ENCODE measurements at regions not wholly inside any gene's neighbourhood (a gene's known extent, or its start where the extent isn't known, plus 50 kb on each side); places are given as distances from the start of the nearest gene placed in this dataset.

DNA sequence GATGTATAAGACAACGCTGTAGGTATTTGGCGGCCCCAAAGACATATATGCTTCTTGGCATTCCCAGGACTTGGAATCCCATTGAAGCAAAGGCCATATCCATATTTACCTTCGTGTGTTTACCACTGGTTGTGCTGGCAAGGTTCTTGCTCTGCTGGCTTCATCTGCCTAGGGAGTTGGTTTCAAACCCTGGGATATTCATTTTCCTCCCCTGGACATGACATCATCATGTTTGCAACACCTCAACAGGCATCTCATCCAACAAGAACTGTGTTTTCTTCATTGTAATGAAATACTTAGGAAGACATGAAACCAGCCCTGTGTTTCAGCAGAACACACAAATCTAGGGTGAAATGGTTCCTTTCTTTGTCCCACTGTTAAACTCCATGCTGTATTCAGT is 77.9 kb upstream of the PHLPP1 start:
- Histone ChIP-seq H3K27ac (no peak overlapping the region), H3K4me1 (no peaks in the 10 kb centered on the region), H3K27me3 (no peaks in the 10 kb centered on the region), H3K4me3 (no peak overlapping the region), H3K9me3 (no peaks in the 10 kb centered on the region), H3K36me3 (no peaks in the 10 kb centered on the region)
- peak in 1 of 2 donors; percentile 20 for DNase-seq (ENCODE audit: low spot score in 2 of 2)
- TF ChIP-seq, protein P1, sequence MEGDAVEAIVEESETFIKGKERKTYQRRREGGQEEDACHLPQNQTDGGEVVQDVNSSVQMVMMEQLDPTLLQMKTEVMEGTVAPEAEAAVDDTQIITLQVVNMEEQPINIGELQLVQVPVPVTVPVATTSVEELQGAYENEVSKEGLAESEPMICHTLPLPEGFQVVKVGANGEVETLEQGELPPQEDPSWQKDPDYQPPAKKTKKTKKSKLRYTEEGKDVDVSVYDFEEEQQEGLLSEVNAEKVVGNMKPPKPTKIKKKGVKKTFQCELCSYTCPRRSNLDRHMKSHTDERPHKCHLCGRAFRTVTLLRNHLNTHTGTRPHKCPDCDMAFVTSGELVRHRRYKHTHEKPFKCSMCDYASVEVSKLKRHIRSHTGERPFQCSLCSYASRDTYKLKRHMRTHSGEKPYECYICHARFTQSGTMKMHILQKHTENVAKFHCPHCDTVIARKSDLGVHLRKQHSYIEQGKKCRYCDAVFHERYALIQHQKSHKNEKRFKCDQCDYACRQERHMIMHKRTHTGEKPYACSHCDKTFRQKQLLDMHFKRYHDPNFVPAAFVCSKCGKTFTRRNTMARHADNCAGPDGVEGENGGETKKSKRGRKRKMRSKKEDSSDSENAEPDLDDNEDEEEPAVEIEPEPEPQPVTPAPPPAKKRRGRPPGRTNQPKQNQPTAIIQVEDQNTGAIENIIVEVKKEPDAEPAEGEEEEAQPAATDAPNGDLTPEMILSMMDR (IDR thresholded peaks at IDR 0.05): no peak
- TF ChIP-seq POLR2A (IDR thresholded peaks at IDR 0.05): no peak
- TF ChIP-seq POLR2AphosphoS5 (IDR thresholded peaks at IDR 0.05): no peak
- no peak for TF ChIP-seq EP300 (IDR thresholded peaks at IDR 0.05)
- WGBS: 94% methylated on average over 3 of the region's 3 CpGs

DNA sequence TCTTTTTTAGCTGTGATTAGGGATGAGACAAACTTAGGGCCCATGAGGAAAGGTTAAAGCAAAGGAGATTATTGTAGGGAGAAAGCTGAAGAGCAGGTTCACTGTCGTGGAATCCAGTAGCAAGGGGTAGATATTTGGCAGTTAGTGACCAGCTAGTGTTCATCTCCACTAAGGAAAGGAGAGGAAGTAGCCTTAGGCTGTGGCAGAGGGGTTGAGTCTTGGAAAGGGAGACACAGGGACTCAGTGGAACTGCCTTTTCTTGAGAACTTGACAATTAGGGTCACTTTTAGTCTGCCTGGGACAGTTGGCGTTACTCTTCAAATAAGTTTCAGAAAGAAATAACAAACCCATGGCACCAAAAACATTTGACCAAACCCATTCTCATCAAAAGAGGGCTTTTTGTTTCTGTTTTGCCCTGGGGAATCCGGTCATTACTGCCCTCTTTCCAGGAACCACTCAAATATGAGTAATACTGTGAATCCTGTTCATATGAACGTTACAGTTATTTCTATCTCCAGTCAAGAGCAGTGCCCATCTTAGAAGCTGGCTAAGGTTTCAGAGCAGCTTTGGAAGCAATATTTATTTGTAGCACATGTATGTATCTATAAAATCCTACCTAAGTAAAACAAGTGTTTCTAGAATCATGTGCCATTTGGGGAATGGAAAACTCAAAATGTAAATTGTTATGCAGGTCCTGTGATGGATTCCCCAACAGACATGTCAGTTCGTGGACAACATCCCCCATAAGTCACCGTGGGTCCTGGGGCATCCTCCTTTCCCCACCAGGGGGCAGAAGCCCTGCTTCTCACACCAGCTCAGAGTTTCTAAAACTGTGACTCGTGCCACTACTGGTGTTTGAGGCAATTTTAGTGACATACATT is 77.3 kb upstream of the PHLPP1 start:
- Histone ChIP-seq H3K27me3 (no peaks in the 10 kb centered on the region), H3K9me3 (no peaks in the 10 kb centered on the region), H3K27ac (no peak overlapping the region), H3K4me3 (no peak overlapping the region), H3K36me3 (no peaks in the 10 kb centered on the region), H3K4me1 (no peaks in the 10 kb centered on the region)
- DNase-seq (ENCODE audit: low spot score in 2 of 2): peak in 1 of 2 donors; percentile 62
- 58% methylated on average over 7 of the region's 7 CpGs for WGBS
- TF ChIP-seq EP300 (IDR thresholded peaks at IDR 0.05): no peak
- TF ChIP-seq, protein P1 (IDR thresholded peaks at IDR 0.05): peak in 1 of 2 donors; percentile 30

DNA sequence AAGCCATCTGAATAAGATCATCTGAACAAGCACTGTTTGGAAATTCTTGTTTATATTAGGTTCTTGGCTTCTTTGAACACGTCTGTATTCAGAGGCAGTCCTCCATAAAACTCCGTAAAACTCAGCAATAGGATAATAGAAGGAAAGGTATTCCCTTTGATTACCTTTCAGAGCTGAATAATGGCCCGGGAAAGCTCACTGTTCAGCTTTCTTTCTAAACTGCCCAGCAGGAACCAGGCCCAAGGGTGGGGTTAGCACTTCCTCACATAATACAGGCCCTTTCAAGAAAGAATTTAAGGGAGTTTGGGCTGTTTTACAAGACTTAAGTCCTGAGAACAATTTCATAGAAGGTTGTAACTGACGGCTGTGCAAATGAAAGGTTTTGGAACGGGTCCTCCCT is 72.2 kb upstream of the PHLPP1 start:
- H3K27me3 ChIP-seq: no peaks in the 10 kb centered on the region
- H3K9me3 ChIP-seq: no peaks in the 10 kb centered on the region
- DNase-seq (ENCODE audit: low spot score in 2 of 2): peak in 1 of 2 donors; percentile 44
- no peak overlapping the region for H3K27ac ChIP-seq
- WGBS: 65% methylated on average over 5 of the region's 5 CpGs
- H3K4me1 ChIP-seq: no peaks in the 10 kb centered on the region
- no peak overlapping the region for H3K4me3 ChIP-seq
- no peak for TF ChIP-seq EP300 (IDR thresholded peaks at IDR 0.05)
- TF ChIP-seq POLR2A (IDR thresholded peaks at IDR 0.05): no peak
- TF ChIP-seq, protein P1 (IDR thresholded peaks at IDR 0.05): no peak
- TF ChIP-seq POLR2AphosphoS5 (IDR thresholded peaks at IDR 0.05): no peak
- no peaks in the 10 kb centered on the region for H3K36me3 ChIP-seq

GRCh38 chr18:62644773-62645172 is 70.6 kb upstream of the PHLPP1 start:
- WGBS: 90% methylated on average over 6 of the region's 6 CpGs
- Histone ChIP-seq H3K36me3 (no peaks in the 10 kb centered on the region), H3K9me3 (no peaks in the 10 kb centered on the region), H3K4me1 (no peaks in the 10 kb centered on the region), H3K27me3 (no peaks in the 10 kb centered on the region), H3K27ac (no peak overlapping the region), H3K4me3 (no peak overlapping the region)
- DNase-seq (ENCODE audit: low spot score in 2 of 2): peak in 1 of 2 donors; percentile 49
- TF ChIP-seq, protein P1 (IDR thresholded peaks at IDR 0.05): no peak
- no peak for TF ChIP-seq EP300 (IDR thresholded peaks at IDR 0.05)
- no peak for TF ChIP-seq POLR2AphosphoS5 (IDR thresholded peaks at IDR 0.05)
- no peak for TF ChIP-seq POLR2A (IDR thresholded peaks at IDR 0.05)

- Histone ChIP-seq H3K9me3 (no peaks in the 10 kb centered on the region), H3K4me3 (no peak overlapping the region), H3K36me3 (no peaks in the 10 kb centered on the region), H3K27ac (no peak overlapping the region), H3K27me3 (no peaks in the 10 kb centered on the region), H3K4me1 (no peaks in the 10 kb centered on the region)
- 87% methylated on average over 2 of the region's 2 CpGs for WGBS
- TF ChIP-seq POLR2AphosphoS5 (IDR thresholded peaks at IDR 0.05): no peak
- TF ChIP-seq EP300 (IDR thresholded peaks at IDR 0.05): no peak
- TF ChIP-seq, protein P1 (IDR thresholded peaks at IDR 0.05): no peak
- no peak for TF ChIP-seq POLR2A (IDR thresholded peaks at IDR 0.05)
- DNase-seq (ENCODE audit: low spot score in 2 of 2): no peak
These were observed 68.2 kb upstream of the PHLPP1 start for GRCh38 chr18:62647179-62647578.
